SK-N-MC (cell line): ENCODE measurements at regions not wholly inside any gene's neighbourhood (a gene's known extent, or its start where the extent isn't known, plus 50 kb on each side); places are given as distances from the start of the nearest gene placed in this dataset.

Source experiments
- EZH2 ChIP-seq: fragments of 200-600 bp; sonication (generic); IDR thresholded peaks from one replicate; pipeline ENCODE4 v1.6.1; 2017; ENCODE audit warnings: antibody characterized with exemption
- FOXP2 ChIP-seq: optimal IDR thresholded peaks from 2 replicates; pipeline ENCODE3; 2011; ENCODE audit warnings: mild to moderate bottlenecking, moderate library complexity; ENCODE audit not compliant: insufficient read depth; ENCODE audit errors: extremely low read length, control extremely low read depth
- POLR2AphosphoS5 ChIP-seq: IDR thresholded peaks from 2 replicates; pipeline ENCODE4 v1.6.1; 2012; ENCODE audit warnings: mild to moderate bottlenecking, low read depth, low read length, borderline replicate concordance

DNA sequence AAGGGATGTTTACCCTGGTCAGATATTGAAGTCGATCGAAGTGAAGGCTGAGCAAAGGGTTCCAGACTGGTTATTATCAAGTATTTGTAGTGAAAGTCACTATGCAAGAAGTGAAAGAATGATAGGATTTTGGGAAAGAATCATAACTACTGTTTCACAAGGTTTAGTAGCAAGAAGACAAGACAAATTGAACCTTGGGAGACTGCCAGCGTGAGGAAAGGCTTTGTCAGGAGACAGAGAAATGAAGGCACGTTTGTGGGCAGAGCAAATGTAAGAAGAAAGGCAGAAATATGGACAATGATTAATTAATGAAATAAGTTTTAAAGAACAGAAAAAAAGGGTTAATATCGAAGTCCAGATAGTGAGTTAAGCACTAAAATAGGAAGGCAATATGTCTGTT is 456.8 kb downstream of the TRIML1 start:
- TF ChIP-seq EZH2 (no peak), POLR2AphosphoS5 (no peak), FOXP2 (no peak)
